Activated gamma-delta T cell treated with Interleukin-2 at 50 U/mL for 16 hours (primary cell): ENCODE measurements at regions not wholly inside any gene's neighbourhood (a gene's known extent, or its start where the extent isn't known, plus 50 kb on each side); places are given as distances from the start of the nearest gene placed in this dataset.
A peak's percentile ranks its signal among the peaks of the same experiment; 100 is the strongest.

Experiments used
- DNase-seq: peaks from one replicate; pipeline ENCODE4 v3.0.0-alpha.2; 2020

GRCh38 chr10:3251172-3251571 is 78.6 kb upstream of the PITRM1 start:
- no peak for DNase-seq

DNA sequence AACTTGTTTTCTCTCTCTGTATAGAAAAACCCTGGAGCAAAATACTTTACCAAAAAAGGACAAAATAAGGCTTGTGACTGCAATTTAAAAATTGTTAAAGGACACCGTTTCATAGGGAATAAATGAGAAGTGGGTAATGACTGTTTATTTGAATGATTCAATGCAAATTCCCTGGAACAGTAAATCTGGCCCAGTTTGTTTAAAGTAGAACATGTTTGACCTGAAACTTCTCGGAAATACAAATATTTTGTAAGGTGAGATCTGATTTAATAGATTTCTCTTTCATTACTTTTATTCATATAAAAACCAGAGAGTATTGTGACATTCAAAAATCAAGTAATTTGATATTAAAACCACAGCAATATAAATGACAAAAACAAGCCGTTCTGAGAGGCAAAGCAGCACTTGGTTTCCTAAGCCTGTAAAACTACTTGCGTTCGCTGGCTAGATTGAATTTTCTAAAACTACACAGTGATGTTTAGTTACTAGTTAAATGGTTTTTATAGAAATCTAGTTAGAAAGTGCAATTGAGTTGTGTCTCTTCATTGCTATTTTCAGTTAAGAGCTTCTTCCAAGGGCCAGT is 76.8 kb upstream of the PITRM1 start:
- DNase-seq, result no peak

GRCh38 chr10:3248526-3249306 is 76.1 kb upstream of the PITRM1 start:
- DNase-seq, result no peak

DNA sequence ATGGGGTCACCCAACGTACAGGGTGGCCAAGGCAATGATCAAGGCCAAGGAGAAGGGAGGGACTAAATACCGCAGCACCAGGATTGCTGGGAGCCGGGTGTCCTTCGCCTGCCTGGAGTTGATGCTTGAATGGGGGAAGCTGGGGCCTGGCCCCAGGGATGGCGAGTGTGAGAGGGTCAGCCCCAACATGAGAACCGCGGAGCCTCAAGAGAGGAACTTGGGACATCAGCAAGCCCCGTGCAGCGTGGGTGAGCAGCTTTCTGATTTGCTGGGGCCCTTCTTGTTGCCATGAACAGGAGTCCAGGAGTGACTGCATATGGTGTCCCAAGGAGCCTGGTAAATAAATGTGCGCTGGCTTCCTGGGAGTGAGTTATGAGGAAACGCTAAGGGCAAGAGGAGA is 72.8 kb upstream of the PITRM1 start:
- no peak for DNase-seq

DNA sequence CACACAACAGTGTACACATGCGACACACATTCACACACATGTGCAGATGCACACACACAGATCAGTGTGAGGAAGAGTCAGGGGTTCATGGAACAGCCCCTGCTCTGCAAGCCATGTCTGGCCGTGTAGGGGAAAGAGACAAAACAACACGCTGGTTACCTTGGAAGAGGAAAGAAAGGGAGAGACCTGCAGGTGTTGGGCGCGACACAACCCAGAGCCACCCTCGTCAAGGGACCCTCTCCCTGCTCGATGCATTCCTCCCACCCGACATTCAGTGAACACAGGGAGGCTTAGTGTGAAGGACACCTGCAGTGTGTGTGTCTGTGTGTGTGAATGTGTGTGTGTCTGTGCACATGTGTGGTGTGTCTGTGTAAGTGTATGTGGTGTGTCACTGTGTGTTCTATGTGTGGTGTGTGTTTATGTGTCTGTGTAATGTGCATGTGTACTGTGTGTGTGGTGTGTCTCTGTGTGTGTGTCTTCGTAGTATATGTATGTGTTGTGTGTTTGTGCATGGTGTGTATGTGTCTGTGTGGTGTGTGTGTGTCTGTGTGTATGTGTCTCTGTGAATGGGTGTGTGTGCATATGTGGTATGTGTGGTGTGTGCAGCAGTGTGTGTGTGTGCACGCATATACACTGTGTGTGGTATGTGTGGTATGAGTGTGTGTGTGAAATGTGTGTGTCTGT is 69.5 kb upstream of the PITRM1 start:
- no peak for DNase-seq

GRCh38 chr10:3241274-3241921 is 68.8 kb upstream of the PITRM1 start:
- DNase-seq, result no peak

- no peak for DNase-seq
Observed at GRCh38 chr10:3239920-3240894, 67.6 kb upstream of the PITRM1 start.

DNA sequence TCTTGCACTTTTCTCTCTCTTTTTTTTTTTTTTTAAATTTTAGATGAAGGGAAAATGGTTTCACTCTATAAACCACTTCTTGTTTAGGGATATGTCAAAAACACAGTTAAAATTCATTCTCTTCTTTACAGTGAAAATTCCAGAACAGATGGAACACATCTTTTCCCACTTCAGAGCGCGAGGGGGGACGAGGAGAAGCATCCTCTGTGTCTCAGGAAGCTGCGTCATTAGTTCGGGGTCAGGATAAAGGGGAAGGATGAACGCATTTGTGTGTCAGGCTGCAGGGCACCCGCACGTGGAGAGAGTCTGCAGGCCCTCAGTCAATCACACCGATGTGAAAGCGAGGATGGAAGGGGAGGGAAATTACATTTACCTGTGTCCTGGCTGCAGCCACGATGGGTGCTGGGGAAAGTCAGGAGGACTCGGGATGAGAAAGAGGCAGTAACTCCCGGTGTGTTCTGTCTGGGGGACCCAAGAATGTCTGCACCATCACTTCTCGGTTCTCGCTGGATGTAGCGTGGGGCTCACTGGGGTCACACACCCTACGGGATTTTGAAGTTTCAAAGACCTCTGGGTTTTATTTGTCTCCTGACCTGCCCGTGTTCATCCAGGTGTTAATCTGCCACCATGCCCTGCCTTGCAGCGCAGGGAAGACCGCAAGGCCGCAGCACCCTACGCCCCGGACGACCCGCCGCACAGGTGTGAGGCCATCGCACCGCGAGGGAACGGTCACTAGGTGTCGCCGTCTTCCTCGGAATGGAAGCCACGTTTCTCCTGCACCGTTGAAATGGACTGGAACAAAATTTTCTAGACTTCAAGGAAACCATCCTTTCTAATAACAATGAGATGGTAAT is 66.7 kb upstream of the PITRM1 start:
- peak; percentile 69 for DNase-seq

GRCh38 chr10:3238115-3238871 is 65.7 kb upstream of the PITRM1 start:
- DNase-seq, result no peak

DNA sequence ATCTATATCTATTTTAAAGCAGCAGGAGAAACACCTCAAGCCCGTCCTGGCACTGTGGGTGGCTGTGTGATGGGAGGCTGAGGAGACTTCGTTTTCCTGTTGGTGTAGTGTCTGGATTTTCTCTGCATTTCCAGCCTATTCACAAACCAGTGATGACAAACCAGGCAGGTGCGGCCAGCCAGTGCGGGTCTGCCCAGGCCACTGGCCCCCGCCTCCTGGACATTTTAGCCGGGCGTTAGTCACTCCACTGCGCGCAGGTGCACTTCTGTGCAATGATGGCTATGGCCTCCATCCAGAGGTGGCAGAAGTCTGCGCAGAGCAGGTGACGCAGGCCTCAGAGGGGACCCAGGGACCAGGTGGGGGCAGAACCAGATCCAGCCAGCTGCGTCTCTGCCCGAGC is 64.9 kb upstream of the PITRM1 start:
- DNase-seq, result no peak

DNA sequence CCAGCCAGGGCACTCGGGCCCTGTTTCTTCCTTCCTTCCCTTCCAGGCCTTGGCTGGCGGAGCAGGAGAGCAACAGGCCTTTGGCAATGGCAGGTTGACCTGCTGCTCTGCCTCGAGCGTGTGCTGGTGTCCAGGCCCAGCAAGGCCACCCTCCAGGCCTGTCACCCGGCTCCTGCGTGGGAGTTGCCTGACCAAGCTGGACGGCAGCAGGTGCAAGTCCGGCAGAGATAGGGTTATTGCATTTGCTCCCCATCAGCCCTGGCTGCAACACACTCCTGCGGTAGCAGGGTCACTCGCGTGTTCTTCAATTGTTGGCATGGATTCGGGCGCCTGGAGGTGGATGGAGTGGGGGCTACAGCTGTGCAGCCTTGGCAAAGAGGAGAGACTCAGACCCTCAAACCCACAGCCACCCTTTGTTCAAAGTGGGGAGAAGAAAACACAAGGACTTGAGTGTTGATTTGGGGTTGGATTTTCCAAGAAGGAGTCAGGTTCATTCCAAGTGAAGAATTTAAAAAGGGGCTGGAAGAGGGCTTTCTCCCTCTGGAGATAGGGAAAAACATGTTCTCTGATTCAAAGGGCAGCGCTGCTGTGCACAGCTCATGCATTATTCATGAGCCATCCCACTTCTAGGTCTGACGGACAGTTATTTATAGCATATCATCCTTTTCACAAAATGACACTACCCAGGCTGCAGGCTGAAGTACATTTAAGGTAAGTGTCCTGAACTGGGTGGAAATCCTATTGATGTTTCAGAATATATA is 64.2 kb upstream of the PITRM1 start:
- DNase-seq, result no peak

- DNase-seq, result no peak
Observed at GRCh38 chr10:3235996-3236510, 63.5 kb upstream of the PITRM1 start.

DNA sequence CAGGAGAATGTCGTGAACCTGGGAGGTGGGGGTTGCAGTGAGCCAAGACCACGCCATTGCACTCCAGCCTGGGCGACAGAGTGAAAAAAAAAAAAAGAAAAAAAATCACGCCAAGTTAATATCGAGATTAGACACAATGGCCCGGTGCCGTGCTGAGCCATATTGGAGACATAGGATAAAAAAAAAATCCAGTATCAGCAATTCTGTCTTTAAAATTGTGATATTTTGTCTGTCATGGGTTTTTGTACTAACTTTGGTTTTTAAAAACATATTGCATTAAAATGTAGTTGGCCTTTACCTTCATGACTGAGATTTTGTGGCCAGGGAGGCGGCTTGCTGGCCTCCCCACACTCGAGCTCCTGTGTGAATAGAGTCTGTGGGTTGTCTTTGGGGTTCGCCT is 62.8 kb upstream of the PITRM1 start:
- DNase-seq, result no peak

DNA sequence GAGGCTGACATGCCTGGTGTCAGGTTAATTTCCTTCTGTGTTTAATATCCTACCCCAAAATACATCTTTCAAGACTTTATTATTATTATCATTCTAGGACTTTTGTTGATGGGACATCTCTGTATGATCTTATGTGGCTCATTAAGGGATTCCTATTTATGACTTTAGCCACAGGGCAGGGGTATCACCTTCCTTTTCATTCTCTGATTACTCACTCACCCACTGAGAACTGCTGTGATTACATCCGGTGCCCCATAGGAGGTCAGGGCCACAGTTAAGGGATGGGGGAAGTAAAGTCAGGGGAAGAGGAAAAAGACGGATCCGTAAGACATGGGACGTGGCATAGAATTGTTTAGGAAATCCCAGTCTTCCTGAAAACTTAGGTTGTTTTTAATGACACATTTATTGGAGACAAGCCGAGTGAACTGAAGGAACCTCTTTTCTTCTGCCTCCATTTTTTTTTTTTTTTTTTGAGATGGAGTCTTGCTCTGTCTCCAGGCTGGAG is 61.0 kb upstream of the PITRM1 start:
- no peak for DNase-seq

DNA sequence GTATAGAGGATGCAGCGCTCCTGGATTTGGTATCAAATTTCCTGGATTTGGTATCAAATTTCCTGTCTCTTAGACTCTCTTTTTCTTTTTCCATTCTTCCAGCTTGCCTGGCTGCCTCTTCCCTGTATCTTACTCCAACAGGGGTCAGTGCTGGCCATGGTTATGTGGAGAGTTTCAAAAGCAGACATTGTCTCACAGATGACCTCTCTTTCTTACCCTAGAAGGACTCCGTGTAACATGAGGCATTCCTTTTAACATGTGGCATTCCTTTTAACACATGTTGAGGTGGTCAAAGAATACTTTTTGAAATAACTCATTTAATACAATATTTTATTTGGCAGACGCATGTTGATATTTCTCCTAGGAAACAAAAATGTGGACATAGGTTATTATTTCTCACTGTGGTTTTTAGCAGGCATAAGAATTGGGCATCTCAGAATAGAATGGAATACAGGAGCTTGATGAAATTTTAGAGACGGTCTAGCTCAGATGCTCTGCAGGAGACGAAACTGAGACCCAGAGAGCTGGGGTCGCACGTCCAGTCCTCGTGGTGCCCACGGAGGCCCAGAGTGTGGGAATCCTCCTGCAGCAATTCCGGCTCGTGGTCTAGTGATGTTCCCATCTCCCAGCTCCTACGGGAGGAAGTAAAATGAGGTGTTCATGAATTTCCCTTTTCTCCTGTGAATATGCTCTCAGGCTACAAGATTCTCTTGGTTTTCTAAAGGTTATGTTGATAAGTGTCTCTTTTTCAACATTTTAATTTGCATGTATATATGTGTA is 59.6 kb upstream of the PITRM1 start:
- DNase-seq, result no peak

DNA sequence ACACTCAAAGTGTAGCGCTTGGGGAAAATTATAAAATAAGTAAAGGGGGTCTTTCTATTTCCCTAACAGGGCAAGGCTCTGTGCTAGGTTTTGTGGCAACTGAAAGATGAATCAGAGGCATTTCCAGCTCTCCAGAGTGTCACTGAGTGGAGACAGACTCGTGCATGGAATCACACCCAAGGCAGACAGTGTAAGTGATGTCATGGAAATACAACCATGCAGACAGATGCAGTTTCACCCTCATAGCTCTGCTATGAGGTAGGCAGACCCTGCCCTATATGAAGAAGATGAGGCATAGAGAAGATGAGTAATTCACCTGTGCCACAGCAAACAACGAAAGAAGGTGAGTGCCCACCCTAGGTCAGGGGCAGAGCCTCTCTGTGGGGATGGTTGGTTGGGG is 57.2 kb upstream of the PITRM1 start:
- no peak for DNase-seq

GRCh38 chr10:3228629-3228945 is 56.0 kb upstream of the PITRM1 start:
- DNase-seq, result no peak

GRCh38 chr10:3226960-3227744 is 54.6 kb upstream of the PITRM1 start:
- DNase-seq, result no peak
